ENCODE measurements at regions not wholly inside any gene's neighbourhood (a gene's known extent, or its start where the extent isn't known, plus 50 kb on each side); places are given as distances from the start of the nearest gene placed in this dataset.

- Histone ChIP-seq H3K27ac (ENCODE audit: extremely low read length, insufficient read depth, low read length) (no peak overlapping the region), H3K4me1 (ENCODE audit: insufficient read depth, low read length) (no peaks in the 10 kb centered on the region), H3K79me2 (ENCODE audit: insufficient read depth, low read length) (no peaks in the 10 kb centered on the region), H3K4me3 (replicated peaks in 1 of 3; ENCODE audit: insufficient read depth in 1 of 3, low read depth in 2 of 3, low read length in 3 of 3) (no peak overlapping the region), H3K4me2 (ENCODE audit: low read depth, low read length) (no peak overlapping the region), H3K9ac (ENCODE audit: insufficient read depth, low read depth, low read length) (no peak overlapping the region), H3K27me3 (ENCODE audit: control insufficient read depth in 1 of 2, insufficient read depth in 2 of 2, low read length in 2 of 2) (no peaks in the 10 kb centered on the region), H4K20me1 (ENCODE audit: insufficient read depth, low read length) (no peaks in the 10 kb centered on the region), H3K36me3 (replicated peaks in 1 of 2; ENCODE audit: control insufficient read depth in 1 of 2, insufficient read depth in 2 of 2, low read length in 2 of 2) (no peaks in the 10 kb centered on the region), H2AFZ (ENCODE audit: low read length) (no peak overlapping the region), H3K9me3 (ENCODE audit: low read length) (peaks cover 81% of the 10 kb centered on the region)
- in situ Hi-C loops (cut with HindIII; ENCODE audit: extremely low pct_ligation_motif_present, low pct_unique_long_range_greater_than_20kb): no loop called here
- FAIRE-seq: no peak
- ChIA-PET POLR2A (no interaction called here), CTCF (ENCODE audit: low intra/inter-chr PET ratio, low total read pairs) (no interaction called here)
- ATAC-seq: no peak
- no peak for DNase-seq (ENCODE audit: low spot score)
- no peak for TF ChIP-seq MIER3 (CRISPR knock-in tag; IDR thresholded peaks at IDR 0.05; ENCODE audit: borderline replicate concordance)
- TF ChIP-seq KLF15 (CRISPR knock-in tag; IDR thresholded peaks at IDR 0.05; ENCODE audit: borderline replicate concordance): no peak
- TF ChIP-seq REST (IDR thresholded peaks at IDR 0.05; ENCODE audit: borderline replicate concordance in 1 of 2, low read depth in 1 of 2, low read length in 2 of 2): no peak
- TF ChIP-seq EHMT2 (IDR thresholded peaks at IDR 0.05; ENCODE audit: borderline replicate concordance, low read depth, low read length): no peak
- no peak for TF ChIP-seq HOXA3 (CRISPR knock-in tag; IDR thresholded peaks at IDR 0.05)
- TF ChIP-seq ZNF260 (CRISPR knock-in tag; IDR thresholded peaks at IDR 0.05; ENCODE audit: borderline replicate concordance, low read depth): no peak
- intact Hi-C loops (cut with micrococcal nuclease; ENCODE audit: unreplicated experiment): no loop called here
- BruUV-seq (replicated peaks): no TSS peak
Observed at GRCh38 chr11:42390116-42390515, 921.7 kb upstream of the API5 start.

- Histone ChIP-seq H3K36me3 (replicated peaks in 1 of 2; ENCODE audit: control insufficient read depth in 1 of 2, insufficient read depth in 2 of 2, low read length in 2 of 2) (no peaks in the 10 kb centered on the region), H3K4me3 (replicated peaks in 1 of 3; ENCODE audit: insufficient read depth in 1 of 3, low read depth in 2 of 3, low read length in 3 of 3) (no peak overlapping the region), H3K9me3 (ENCODE audit: low read length) (peaks cover 95% of the 10 kb centered on the region), H3K4me1 (ENCODE audit: insufficient read depth, low read length) (no peaks in the 10 kb centered on the region), H3K4me2 (ENCODE audit: low read depth, low read length) (no peak overlapping the region), H3K27ac (ENCODE audit: extremely low read length, insufficient read depth, low read length) (no peak overlapping the region), H4K20me1 (ENCODE audit: insufficient read depth, low read length) (no peaks in the 10 kb centered on the region), H3K9ac (ENCODE audit: insufficient read depth, low read depth, low read length) (no peak overlapping the region), H3K79me2 (ENCODE audit: insufficient read depth, low read length) (no peaks in the 10 kb centered on the region), H3K27me3 (ENCODE audit: control insufficient read depth in 1 of 2, insufficient read depth in 2 of 2, low read length in 2 of 2) (no peaks in the 10 kb centered on the region), H2AFZ (ENCODE audit: low read length) (no peak overlapping the region)
- in situ Hi-C loops (cut with HindIII; ENCODE audit: extremely low pct_ligation_motif_present, low pct_unique_long_range_greater_than_20kb): no loop called here
- no TSS peak for BruUV-seq (replicated peaks)
- ChIA-PET CTCF (ENCODE audit: low intra/inter-chr PET ratio, low total read pairs) (no interaction called here), POLR2A (no interaction called here)
- intact Hi-C loops (cut with micrococcal nuclease; ENCODE audit: unreplicated experiment): no loop called here
- no peak for FAIRE-seq
- DNase-seq (ENCODE audit: low spot score): no peak
- ATAC-seq: no peak
- TF ChIP-seq STAT6 (CRISPR knock-in tag; IDR thresholded peaks at IDR 0.05; ENCODE audit: borderline replicate concordance) (no peak), DR1 (CRISPR knock-in tag; IDR thresholded peaks at IDR 0.05) (no peak), ZNF790 (CRISPR knock-in tag; IDR thresholded peaks at IDR 0.05; ENCODE audit: borderline replicate concordance) (no peak), TSC22D2 (CRISPR knock-in tag; IDR thresholded peaks at IDR 0.05; ENCODE audit: borderline replicate concordance) (no peak), ZNF136 (CRISPR knock-in tag; IDR thresholded peaks at IDR 0.05; ENCODE audit: low read depth) (no peak)
Observed at GRCh38 chr11:42397483-42397882, 914.3 kb upstream of the API5 start.
